MCF 10A (cell line): ENCODE measurements at regions not wholly inside any gene's neighbourhood (a gene's known extent, or its start where the extent isn't known, plus 50 kb on each side); places are given as distances from the start of the nearest gene placed in this dataset.
A peak's percentile ranks its signal among the peaks of the same experiment; 100 is the strongest.

Source experiments
- BruUV-seq: library from RNA; stranded (reverse); fragments of 400-500 nt; replicated peaks from 2 replicates; lab custom pipeline; 2021; lab: Mats Ljungman, UMichigan
- CTCF ChIA-PET: fragments of 300-600 bp; sonication (Branson Sonifier 250); formaldehyde crosslinking; extraction: SDS; loops from one replicate; lab custom pipeline; 2021; ENCODE audit warnings: antibody characterized with exemption, inconsistent platforms; lab: Yijun Ruan, JAX
- POLR2A ChIA-PET: fragments of 300-600, 350-650 bp; sonication (Branson Sonifier 250); formaldehyde crosslinking; extraction: SDS; loops from one replicate; lab custom pipeline; 2020; ENCODE audit warnings: antibody characterized with exemption, inconsistent platforms; lab: Yijun Ruan, JAX
- DNase-seq: peaks from one replicate; pipeline ENCODE4 v3.0.0-alpha.2; 2018; ENCODE audit not compliant: unreplicated experiment
- H3K27ac Mint-ChIP-seq: one replicate; pipeline ENCODE4 v1.8.0; 2022; ENCODE audit warnings: mild to moderate bottlenecking, low read depth, mixed read lengths; ENCODE audit not compliant: unreplicated experiment
- H3K27me3 Mint-ChIP-seq: one replicate; pipeline ENCODE4 v1.8.0; 2022; ENCODE audit warnings: mixed read lengths; ENCODE audit not compliant: insufficient read depth, unreplicated experiment
- H3K36me3 Mint-ChIP-seq: one replicate; pipeline ENCODE4 v1.8.0; 2022; ENCODE audit warnings: mild to moderate bottlenecking, moderate library complexity, mixed read lengths; ENCODE audit not compliant: insufficient read depth, unreplicated experiment
- H3K4me1 Mint-ChIP-seq: one replicate; pipeline ENCODE4 v1.8.0; 2022; ENCODE audit warnings: mixed read lengths; ENCODE audit not compliant: insufficient read depth, unreplicated experiment
- H3K4me3 Mint-ChIP-seq: one replicate; pipeline ENCODE4 v1.8.0; 2022; ENCODE audit warnings: mild to moderate bottlenecking, moderate library complexity, mixed read lengths; ENCODE audit not compliant: unreplicated experiment
- H3K9me3 Mint-ChIP-seq: one replicate; pipeline ENCODE4 v1.8.0; 2022; ENCODE audit warnings: mixed read lengths; ENCODE audit not compliant: unreplicated experiment
- intact Hi-C: fragments of 100-400 bp; cut with micrococcal nuclease; formaldehyde crosslinking; loops from 2 replicates; pipeline ENCODE4 v1.14.1; 2022
- TF ChIP-seq, protein P1 (sequence below): fragments of 200-600 bp; IDR thresholded peaks from one replicate; pipeline ENCODE4 v1.8.0; 2022; ENCODE audit warnings: antibody characterized with exemption, mild to moderate bottlenecking; ENCODE audit not compliant: unreplicated experiment

DNA sequence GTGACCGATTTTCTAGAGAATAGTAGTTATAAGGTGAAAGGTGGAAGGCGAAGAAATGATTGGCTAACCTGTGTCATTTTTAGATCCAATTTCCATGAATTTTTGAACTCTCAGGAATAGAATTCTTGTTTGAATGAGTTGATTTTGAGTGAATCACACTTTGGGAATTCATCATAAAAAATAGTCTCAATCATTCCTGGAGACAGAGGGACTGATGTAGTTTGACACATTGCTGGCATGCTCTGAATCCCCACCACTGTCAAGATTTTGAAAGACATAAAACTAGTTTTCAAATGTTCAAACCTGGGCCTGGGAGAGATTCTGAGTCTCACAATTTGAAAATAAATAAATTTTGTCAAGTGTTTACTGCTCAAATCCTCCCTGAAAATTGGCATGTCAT, 861.4 kb upstream of the RAG2 start:
- POLR2A ChIA-PET, result no interaction called here
- no peaks in the 10 kb centered on the region for H3K4me1 Mint-ChIP-seq
- no peaks in the 10 kb centered on the region for H3K36me3 Mint-ChIP-seq
- CTCF ChIA-PET, result no interaction called here
- TF ChIP-seq, protein P1, sequence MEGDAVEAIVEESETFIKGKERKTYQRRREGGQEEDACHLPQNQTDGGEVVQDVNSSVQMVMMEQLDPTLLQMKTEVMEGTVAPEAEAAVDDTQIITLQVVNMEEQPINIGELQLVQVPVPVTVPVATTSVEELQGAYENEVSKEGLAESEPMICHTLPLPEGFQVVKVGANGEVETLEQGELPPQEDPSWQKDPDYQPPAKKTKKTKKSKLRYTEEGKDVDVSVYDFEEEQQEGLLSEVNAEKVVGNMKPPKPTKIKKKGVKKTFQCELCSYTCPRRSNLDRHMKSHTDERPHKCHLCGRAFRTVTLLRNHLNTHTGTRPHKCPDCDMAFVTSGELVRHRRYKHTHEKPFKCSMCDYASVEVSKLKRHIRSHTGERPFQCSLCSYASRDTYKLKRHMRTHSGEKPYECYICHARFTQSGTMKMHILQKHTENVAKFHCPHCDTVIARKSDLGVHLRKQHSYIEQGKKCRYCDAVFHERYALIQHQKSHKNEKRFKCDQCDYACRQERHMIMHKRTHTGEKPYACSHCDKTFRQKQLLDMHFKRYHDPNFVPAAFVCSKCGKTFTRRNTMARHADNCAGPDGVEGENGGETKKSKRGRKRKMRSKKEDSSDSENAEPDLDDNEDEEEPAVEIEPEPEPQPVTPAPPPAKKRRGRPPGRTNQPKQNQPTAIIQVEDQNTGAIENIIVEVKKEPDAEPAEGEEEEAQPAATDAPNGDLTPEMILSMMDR, result no peak
- H3K27me3 Mint-ChIP-seq, result no peaks in the 10 kb centered on the region
- DNase-seq, result no peak
- intact Hi-C loops, result no loop called here
- H3K27ac Mint-ChIP-seq, result no peak overlapping the region
- no peaks in the 10 kb centered on the region for H3K9me3 Mint-ChIP-seq
- BruUV-seq, result no TSS peak
- H3K4me3 Mint-ChIP-seq, result no peak overlapping the region

DNA sequence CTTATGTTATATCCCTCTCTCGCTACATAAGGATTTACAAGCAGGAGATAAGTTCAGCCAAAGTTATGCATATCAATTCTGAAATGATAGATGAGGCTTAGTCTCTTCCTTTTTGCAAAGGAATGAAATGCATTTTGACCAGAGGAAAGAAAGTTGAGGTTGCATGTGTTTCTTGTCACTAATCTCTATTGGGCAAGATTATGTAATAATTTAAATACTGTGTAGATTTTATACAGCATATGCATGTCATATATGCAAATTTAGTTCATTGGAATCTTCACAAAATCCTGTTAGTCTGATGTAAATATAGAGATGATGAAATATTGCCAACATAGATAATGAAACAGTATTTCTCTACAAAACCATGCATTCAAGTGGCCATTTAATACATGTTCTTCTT, 858.7 kb upstream of the RAG2 start:
- Mint-ChIP-seq H3K27me3 (no peaks in the 10 kb centered on the region), H3K27ac (no peak overlapping the region), H3K4me3 (no peak overlapping the region), H3K9me3 (no peaks in the 10 kb centered on the region), H3K4me1 (no peaks in the 10 kb centered on the region), H3K36me3 (no peaks in the 10 kb centered on the region)
- CTCF ChIA-PET, result no interaction called here
- intact Hi-C loops, result no loop called here
- TF ChIP-seq, protein P1, result no peak
- BruUV-seq, result no TSS peak
- no peak for DNase-seq
- POLR2A ChIA-PET, result no interaction called here

DNA sequence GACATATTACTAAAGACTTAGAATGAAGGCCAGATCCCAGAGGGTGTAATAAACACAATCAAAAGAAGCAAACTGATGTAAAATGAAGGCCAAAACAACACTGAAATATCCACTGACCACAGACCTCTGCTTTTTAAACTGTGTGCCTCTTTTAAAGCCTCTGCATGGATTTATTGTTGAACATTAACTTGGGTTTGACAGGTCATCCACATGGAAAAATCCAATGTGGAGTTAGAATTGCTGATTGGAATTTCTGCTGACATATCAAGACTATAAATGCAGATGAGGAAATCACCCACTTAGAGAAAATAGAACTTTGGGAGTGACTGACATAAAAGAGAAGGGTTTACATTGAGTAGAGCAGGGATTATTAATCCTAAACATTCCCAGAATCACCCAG, 853.9 kb upstream of the RAG2 start:
- no peaks in the 10 kb centered on the region for H3K9me3 Mint-ChIP-seq
- no TSS peak for BruUV-seq

DNA sequence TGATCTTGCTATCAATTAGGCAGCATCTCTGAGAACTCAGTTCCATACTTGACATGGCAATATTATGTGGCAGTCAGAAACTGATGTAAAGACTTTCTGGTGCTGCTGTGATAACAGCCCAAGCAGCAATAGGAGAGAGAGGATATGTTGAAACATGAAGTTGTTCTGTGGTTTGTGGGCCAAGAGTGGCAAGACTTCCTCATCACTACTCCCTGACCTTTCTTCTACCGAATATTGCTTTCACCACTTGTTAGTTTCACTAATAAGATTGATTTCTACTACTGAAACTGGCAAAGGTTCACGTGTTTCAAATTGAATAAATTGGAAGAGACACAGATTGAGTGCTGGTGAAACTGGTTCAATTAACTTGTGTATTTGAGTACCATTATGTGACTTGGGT, 852.6 kb upstream of the RAG2 start:
- POLR2A ChIA-PET, result no interaction called here
- H3K4me3 Mint-ChIP-seq, result no peak overlapping the region
- H3K27me3 Mint-ChIP-seq, result no peaks in the 10 kb centered on the region
- peak; percentile 8 for DNase-seq
- no TSS peak for BruUV-seq
- no peaks in the 10 kb centered on the region for H3K4me1 Mint-ChIP-seq
- intact Hi-C loops, result no loop called here
- TF ChIP-seq, protein P1, result no peak
- CTCF ChIA-PET, result no interaction called here
- no peaks in the 10 kb centered on the region for H3K9me3 Mint-ChIP-seq
- H3K27ac Mint-ChIP-seq, result no peak overlapping the region
- no peaks in the 10 kb centered on the region for H3K36me3 Mint-ChIP-seq

More for the DNA sequence above, 853.9 kb upstream of the RAG2 start:
- Mint-ChIP-seq H3K36me3 (no peaks in the 10 kb centered on the region), H3K4me1 (no peaks in the 10 kb centered on the region), H3K27ac (no peak overlapping the region), H3K27me3 (no peaks in the 10 kb centered on the region), H3K4me3 (no peak overlapping the region)
- ChIA-PET CTCF (no interaction called here), POLR2A (no interaction called here)
- no peak for DNase-seq
- intact Hi-C loops, result no loop called here
- TF ChIP-seq, protein P1, result no peak
